Panc1 (cell line): ENCODE measurements at regions not wholly inside any gene's neighbourhood (a gene's known extent, or its start where the extent isn't known, plus 50 kb on each side); places are given as distances from the start of the nearest gene placed in this dataset.

ENCODE experiments used
- ATAC-seq: fragments of 200-7000 bp; cut with Tn5 transposase; 2 replicates; pipeline ENCODE4 v1.9.1; 2020; ENCODE audit warnings: mild to moderate bottlenecking, moderate library complexity
- BruUV-seq: library from RNA; stranded (reverse); fragments of 400-500 nt; replicated peaks from 2 replicates; lab custom pipeline; 2021; lab: Mats Ljungman, UMichigan
- CTCF ChIA-PET: fragments of 300-600 bp; sonication (Branson Sonifier 250); formaldehyde crosslinking; loops from one replicate; lab custom pipeline; 2022; ENCODE audit warnings: antibody characterized with exemption; lab: Charles Lee
- POLR2A ChIA-PET: fragments of 300-600 bp; sonication (Branson Sonifier 250); formaldehyde crosslinking; loops from one replicate; lab custom pipeline; 2022; ENCODE audit warnings: antibody characterized with exemption; lab: Charles Lee
- DNase-seq: peaks from one replicate; pipeline ENCODE4 v3.0.0-alpha.2; 2010; ENCODE audit warnings: low read depth, low spot score
- H3K27ac ChIP-seq: 2 replicates; pipeline ENCODE4 v1.5.1; 2011; ENCODE audit warnings: mild to moderate bottlenecking, low read length, inconsistent platforms
- H3K27me3 ChIP-seq: fragments of 200-500 bp; sonication (Bioruptor generic); 2 replicates; pipeline ENCODE4 v1.6.0; 2014; ENCODE audit warnings: low read length, inconsistent platforms; ENCODE audit not compliant: control insufficient read depth, insufficient read depth
- H3K36me3 ChIP-seq: fragments of 200-500 bp; sonication (Bioruptor generic); 2 replicates; pipeline ENCODE4 v1.5.1; 2014; ENCODE audit warnings: inconsistent platforms, mild to moderate bottlenecking, low read length, moderate library complexity; ENCODE audit not compliant: control insufficient read depth, insufficient read depth
- H3K4me1 ChIP-seq: 2 replicates; pipeline ENCODE4 v1.5.1; 2011; ENCODE audit warnings: inconsistent platforms, mild to moderate bottlenecking, low read length, moderate library complexity; ENCODE audit not compliant: control insufficient read depth, insufficient read depth
- H3K4me3 ChIP-seq, 2 experiments: 2 replicates each; pipeline ENCODE4 v1.5.1; 2011 to 2012; ENCODE audit warnings: low read depth in 2 of 2, low read length in 2 of 2, mild to moderate bottlenecking in 2 of 2, inconsistent platforms in 1 of 2, moderate library complexity in 1 of 2
- H3K9me3 ChIP-seq: fragments of 200-500 bp; sonication (Bioruptor generic); 2 replicates; pipeline ENCODE4 v1.5.1; 2014; ENCODE audit warnings: low read depth, mild to moderate bottlenecking, inconsistent platforms, low read length, moderate library complexity; ENCODE audit not compliant: control insufficient read depth, insufficient read depth
- POLR2AphosphoS5 ChIP-seq: IDR thresholded peaks from 2 replicates; pipeline ENCODE4 v1.6.1; 2012; ENCODE audit warnings: mild to moderate bottlenecking, low read depth, low read length, moderate library complexity
- SIN3A ChIP-seq: IDR thresholded peaks from 2 replicates; pipeline ENCODE4 v1.6.1; 2012; ENCODE audit warnings: low read depth, mild to moderate bottlenecking, low read length, moderate library complexity, borderline replicate concordance; ENCODE audit not compliant: insufficient read depth
- TCF7L2 ChIP-seq: IDR thresholded peaks from 2 replicates; pipeline ENCODE4 v1.6.1; 2011; ENCODE audit warnings: mild to moderate bottlenecking, low read depth, low read length, inconsistent platforms
- in situ Hi-C: cut with HindIII; loops from 2 replicates; pipeline ENCODE4 v1.10.0; 2016; ENCODE audit warnings: low sequenced_read_pairs, low pct_unique_long_range_greater_than_20kb
- intact Hi-C: fragments of 100-400 bp; cut with micrococcal nuclease; formaldehyde crosslinking; loops from one replicate; pipeline ENCODE4 v1.10.0; 2022; ENCODE audit not compliant: unreplicated experiment
- TF ChIP-seq, protein P1 (sequence below), 2 experiments: IDR thresholded peaks; 2 replicates each; pipeline ENCODE4 v1.6.1; 2011 to 2012; ENCODE audit warnings: low read depth in 2 of 2, control low read depth in 1 of 2, low read length in 1 of 2, mild to moderate bottlenecking in 1 of 2, moderate library complexity in 1 of 2; ENCODE audit not compliant: insufficient read depth in 1 of 2
- TF ChIP-seq, protein P2 (sequence below): fragments of 450-650 bp; IDR thresholded peaks from 2 replicates; pipeline ENCODE4 v1.5.1; 2017; ENCODE audit warnings: mild to moderate bottlenecking

DNA sequence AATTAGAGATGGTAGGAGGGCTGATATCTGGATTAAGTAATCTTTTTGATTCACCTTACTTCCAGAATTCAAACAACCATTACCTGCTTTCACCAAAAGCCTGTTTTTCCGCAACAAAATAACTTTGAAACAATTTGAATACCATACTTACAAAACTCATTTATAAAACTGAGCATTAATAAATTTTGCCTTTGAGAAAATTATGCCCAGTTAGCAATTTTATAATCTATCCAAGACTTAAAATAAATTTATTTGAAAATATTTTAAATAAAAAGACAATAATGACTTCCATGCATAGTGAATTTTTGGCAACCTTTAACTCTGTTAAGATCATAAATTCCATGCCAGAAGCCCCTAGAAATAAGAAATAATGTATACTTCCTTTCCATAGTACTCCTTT is 71.3 kb upstream of the FTMT start:
- Histone ChIP-seq H3K4me1 (no peaks in the 10 kb centered on the region), H3K27me3 (no peaks in the 10 kb centered on the region), H3K36me3 (no peaks in the 10 kb centered on the region), H3K9me3 (no peaks in the 10 kb centered on the region), H3K27ac (no peak overlapping the region), H3K4me3 (no peak overlapping the region)
- ATAC-seq (no peak), DNase-seq (no peak)
- ChIA-PET POLR2A (no interaction called here), CTCF (no interaction called here)
- no peak for TF ChIP-seq TCF7L2
- no peak for TF ChIP-seq POLR2AphosphoS5
- no peak for TF ChIP-seq SIN3A
- TF ChIP-seq, protein P1, sequence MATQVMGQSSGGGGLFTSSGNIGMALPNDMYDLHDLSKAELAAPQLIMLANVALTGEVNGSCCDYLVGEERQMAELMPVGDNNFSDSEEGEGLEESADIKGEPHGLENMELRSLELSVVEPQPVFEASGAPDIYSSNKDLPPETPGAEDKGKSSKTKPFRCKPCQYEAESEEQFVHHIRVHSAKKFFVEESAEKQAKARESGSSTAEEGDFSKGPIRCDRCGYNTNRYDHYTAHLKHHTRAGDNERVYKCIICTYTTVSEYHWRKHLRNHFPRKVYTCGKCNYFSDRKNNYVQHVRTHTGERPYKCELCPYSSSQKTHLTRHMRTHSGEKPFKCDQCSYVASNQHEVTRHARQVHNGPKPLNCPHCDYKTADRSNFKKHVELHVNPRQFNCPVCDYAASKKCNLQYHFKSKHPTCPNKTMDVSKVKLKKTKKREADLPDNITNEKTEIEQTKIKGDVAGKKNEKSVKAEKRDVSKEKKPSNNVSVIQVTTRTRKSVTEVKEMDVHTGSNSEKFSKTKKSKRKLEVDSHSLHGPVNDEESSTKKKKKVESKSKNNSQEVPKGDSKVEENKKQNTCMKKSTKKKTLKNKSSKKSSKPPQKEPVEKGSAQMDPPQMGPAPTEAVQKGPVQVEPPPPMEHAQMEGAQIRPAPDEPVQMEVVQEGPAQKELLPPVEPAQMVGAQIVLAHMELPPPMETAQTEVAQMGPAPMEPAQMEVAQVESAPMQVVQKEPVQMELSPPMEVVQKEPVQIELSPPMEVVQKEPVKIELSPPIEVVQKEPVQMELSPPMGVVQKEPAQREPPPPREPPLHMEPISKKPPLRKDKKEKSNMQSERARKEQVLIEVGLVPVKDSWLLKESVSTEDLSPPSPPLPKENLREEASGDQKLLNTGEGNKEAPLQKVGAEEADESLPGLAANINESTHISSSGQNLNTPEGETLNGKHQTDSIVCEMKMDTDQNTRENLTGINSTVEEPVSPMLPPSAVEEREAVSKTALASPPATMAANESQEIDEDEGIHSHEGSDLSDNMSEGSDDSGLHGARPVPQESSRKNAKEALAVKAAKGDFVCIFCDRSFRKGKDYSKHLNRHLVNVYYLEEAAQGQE (IDR thresholded peaks at IDR 0.05; ENCODE audit: insufficient read depth in 1 of 2, low read depth in 2 of 2, low read length in 1 of 2): no peak
- TF ChIP-seq, protein P2, sequence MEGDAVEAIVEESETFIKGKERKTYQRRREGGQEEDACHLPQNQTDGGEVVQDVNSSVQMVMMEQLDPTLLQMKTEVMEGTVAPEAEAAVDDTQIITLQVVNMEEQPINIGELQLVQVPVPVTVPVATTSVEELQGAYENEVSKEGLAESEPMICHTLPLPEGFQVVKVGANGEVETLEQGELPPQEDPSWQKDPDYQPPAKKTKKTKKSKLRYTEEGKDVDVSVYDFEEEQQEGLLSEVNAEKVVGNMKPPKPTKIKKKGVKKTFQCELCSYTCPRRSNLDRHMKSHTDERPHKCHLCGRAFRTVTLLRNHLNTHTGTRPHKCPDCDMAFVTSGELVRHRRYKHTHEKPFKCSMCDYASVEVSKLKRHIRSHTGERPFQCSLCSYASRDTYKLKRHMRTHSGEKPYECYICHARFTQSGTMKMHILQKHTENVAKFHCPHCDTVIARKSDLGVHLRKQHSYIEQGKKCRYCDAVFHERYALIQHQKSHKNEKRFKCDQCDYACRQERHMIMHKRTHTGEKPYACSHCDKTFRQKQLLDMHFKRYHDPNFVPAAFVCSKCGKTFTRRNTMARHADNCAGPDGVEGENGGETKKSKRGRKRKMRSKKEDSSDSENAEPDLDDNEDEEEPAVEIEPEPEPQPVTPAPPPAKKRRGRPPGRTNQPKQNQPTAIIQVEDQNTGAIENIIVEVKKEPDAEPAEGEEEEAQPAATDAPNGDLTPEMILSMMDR: no peak
- no TSS peak for BruUV-seq
- in situ Hi-C loops (no loop called here), intact Hi-C loops (no loop called here)

DNA sequence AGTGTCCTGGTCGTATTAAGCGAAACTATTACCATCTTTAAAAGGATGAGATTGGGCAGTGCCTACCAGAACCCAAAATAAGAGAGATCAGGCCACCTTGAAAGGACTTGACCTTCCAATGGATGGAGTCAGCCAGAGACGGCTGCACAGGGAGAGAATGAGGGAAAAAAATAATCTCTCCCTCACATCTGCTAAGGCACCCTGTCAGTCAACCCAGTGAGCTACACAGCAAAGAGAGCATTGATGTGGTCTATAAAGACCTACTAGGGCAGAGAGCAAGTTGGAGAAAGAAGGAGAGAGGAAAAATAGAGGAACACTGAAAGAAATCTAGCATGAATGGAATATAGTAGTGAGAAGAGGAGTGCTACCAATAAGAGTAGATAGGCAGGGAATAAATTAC is 68.0 kb upstream of the FTMT start:
- POLR2A ChIA-PET: no interaction called here

More for the DNA sequence above, 68.0 kb upstream of the FTMT start:
- Histone ChIP-seq H3K36me3 (no peaks in the 10 kb centered on the region), H3K9me3 (no peaks in the 10 kb centered on the region), H3K4me1 (no peaks in the 10 kb centered on the region), H3K27me3 (no peaks in the 10 kb centered on the region), H3K4me3 (no peak overlapping the region), H3K27ac (no peak overlapping the region)
- DNase-seq (no peak), ATAC-seq (no peak)
- no TSS peak for BruUV-seq
- no peak for TF ChIP-seq SIN3A
- TF ChIP-seq, protein P1 (IDR thresholded peaks at IDR 0.05; ENCODE audit: insufficient read depth in 1 of 2, low read depth in 2 of 2, low read length in 1 of 2): no peak
- no peak for TF ChIP-seq POLR2AphosphoS5
- intact Hi-C loops (no loop called here), in situ Hi-C loops (no loop called here)
- CTCF ChIA-PET: no interaction called here
